HCT116 (cell line): ENCODE measurements at regions not wholly inside any gene's neighbourhood (a gene's known extent, or its start where the extent isn't known, plus 50 kb on each side); places are given as distances from the start of the nearest gene placed in this dataset.

Experiments used
- ATAC-seq: fragments of 200-7000 bp; cut with Tn5 transposase; 2 replicates; pipeline ENCODE4 v1.9.1; 2020; ENCODE audit warnings: mild to moderate bottlenecking, moderate library complexity
- BruUV-seq: library from RNA; stranded (reverse); fragments of 400-500 nt; replicated peaks from 2 replicates; lab custom pipeline; 2021; lab: Mats Ljungman, UMichigan
- CTCF ChIA-PET: fragments of 300-600 bp; sonication (Branson Sonifier 250); formaldehyde crosslinking; loops from one replicate; lab custom pipeline; 2021; ENCODE audit warnings: antibody characterized with exemption; lab: Charles Lee
- POLR2A ChIA-PET: fragments of 300-600, 350-600 bp; sonication (Branson Sonifier 250); formaldehyde crosslinking; loops from one replicate; lab custom pipeline; 2021; ENCODE audit warnings: antibody characterized with exemption; lab: Charles Lee
- RAD21 ChIA-PET, 2 experiments: fragments of 300-600 bp; sonication (Branson Sonifier 250); formaldehyde crosslinking; loops; one replicate each; lab custom pipeline; 2023; ENCODE audit warnings: low total read pairs in 2 of 2; ENCODE audit not compliant: uncharacterized antibody in 2 of 2, unreplicated experiment in 2 of 2, low non-redundant PET in 1 of 2; lab: Charles Lee
- DNase-seq: peaks from one replicate; pipeline ENCODE4 v3.0.0-alpha.2; 2010; ENCODE audit warnings: low read depth, low spot score
- H2AFZ ChIP-seq: fragments of 200-600 bp; shearing (Covaris generic), sonication (generic); 2 replicates; pipeline ENCODE4 v1.6.1; 2017; ENCODE audit warnings: low read depth, mixed run types, mixed read lengths, antibody characterized with exemption, low read length; ENCODE audit not compliant: poor library complexity, severe bottlenecking
- H3K27ac ChIP-seq: 2 replicates; pipeline ENCODE4 v1.5.1; 2012; ENCODE audit warnings: low read depth, low read length
- H3K27me3 ChIP-seq: fragments of 200-600 bp; sonication (generic); 2 replicates; pipeline ENCODE4 v1.6.1; 2016; ENCODE audit warnings: mixed run types, low read length, mixed read lengths; ENCODE audit not compliant: insufficient read depth
- H3K36me3 ChIP-seq, 2 experiments: fragments of 200-500 bp in 1 of 2; fragments of 200-600 bp in 1 of 2; sonication (Bioruptor generic) in 1 of 2; sonication (generic) in 1 of 2; 2 replicates each; pipeline versions ENCODE4 v1.5.1 to v1.6.1; 2014 to 2016; ENCODE audit warnings: low read length in 2 of 2, inconsistent platforms in 1 of 2, mixed read lengths in 1 of 2, mixed run types in 1 of 2; ENCODE audit not compliant: insufficient read depth in 2 of 2, control insufficient read depth in 1 of 2
- H3K4me1 ChIP-seq, 2 experiments: fragments of 200-600 bp in 1 of 2; sonication (generic) in 1 of 2; 2 replicates each; pipeline versions ENCODE4 v1.5.1 to v1.6.1; 2012 to 2017; ENCODE audit warnings: low read length in 2 of 2, inconsistent platforms in 1 of 2, mild to moderate bottlenecking in 1 of 2, mixed read lengths in 1 of 2, mixed run types in 1 of 2, moderate library complexity in 1 of 2; ENCODE audit not compliant: insufficient read depth in 2 of 2, control insufficient read depth in 1 of 2
- H3K4me2 ChIP-seq: fragments of 200-600 bp; sonication (generic); 2 replicates; pipeline ENCODE4 v1.6.1; 2017; ENCODE audit warnings: mixed run types, low read length, mixed read lengths
- H3K4me3 ChIP-seq, 2 experiments: fragments of 200-600 bp in 1 of 2; sonication (generic) in 1 of 2; replicated peaks in 1 of 2; 2 replicates each; pipeline ENCODE4 v1.5.1; 2011 to 2016; ENCODE audit warnings: low read length in 2 of 2, control low read depth in 1 of 2, low read depth in 1 of 2, mild to moderate bottlenecking in 1 of 2, mixed read lengths in 1 of 2, mixed run types in 1 of 2
- H3K79me2 ChIP-seq: fragments of 200-600 bp; sonication (generic); 2 replicates; pipeline ENCODE4 v1.6.1; 2017; ENCODE audit warnings: mild to moderate bottlenecking, mixed run types, low read length, moderate library complexity, mixed read lengths; ENCODE audit not compliant: insufficient read depth
- H3K9ac ChIP-seq: fragments of 200-600 bp; sonication (generic); 2 replicates; pipeline ENCODE4 v1.6.1; 2016; ENCODE audit warnings: low read length, mixed read lengths
- H3K9me2 ChIP-seq: fragments of 200-600 bp; sonication (generic), shearing (Covaris generic); 2 replicates; pipeline ENCODE4 v1.6.1; 2017; ENCODE audit warnings: mixed run types, mild to moderate bottlenecking, moderate library complexity; ENCODE audit not compliant: insufficient read depth
- H3K9me3 ChIP-seq, 2 experiments: fragments of 200-500 bp in 1 of 2; fragments of 200-600 bp in 1 of 2; sonication (Bioruptor generic) in 1 of 2; sonication (generic) in 1 of 2; 2 replicates each; pipeline ENCODE4 v1.6.1; 2014 to 2017; ENCODE audit warnings: low read length in 2 of 2, mixed read lengths in 2 of 2, inconsistent platforms in 1 of 2, low read depth in 1 of 2, mild to moderate bottlenecking in 1 of 2, mixed run types in 1 of 2, moderate library complexity in 1 of 2; ENCODE audit not compliant: control insufficient read depth in 1 of 2, insufficient read depth in 1 of 2
- H4K20me1 ChIP-seq: fragments of 200-600 bp; sonication (generic), shearing (Covaris generic); 2 replicates; pipeline ENCODE4 v1.6.1; 2017; ENCODE audit warnings: mixed run types, mild to moderate bottlenecking, moderate library complexity; ENCODE audit not compliant: insufficient read depth
- EGR1 ChIP-seq: IDR thresholded peaks from 2 replicates; pipeline ENCODE4 v1.6.1; 2012; ENCODE audit warnings: low read depth
- EZH2 ChIP-seq: fragments of 200-600 bp; sonication (generic); IDR thresholded peaks from 2 replicates; pipeline ENCODE4 v1.6.1; 2017; ENCODE audit warnings: antibody characterized with exemption, mixed run types
- POLR2AphosphoS5 ChIP-seq: IDR thresholded peaks from 2 replicates; pipeline ENCODE4 v1.6.1; 2011; ENCODE audit warnings: mild to moderate bottlenecking, low read depth, low read length, moderate library complexity
- RAD21 ChIP-seq: IDR thresholded peaks from 2 replicates; pipeline ENCODE4 v1.6.1; 2012; ENCODE audit warnings: low read depth, mild to moderate bottlenecking
- SIN3A ChIP-seq: IDR thresholded peaks from 2 replicates; pipeline ENCODE4 v1.6.1; 2012; ENCODE audit warnings: low read depth
- SRF ChIP-seq: IDR thresholded peaks from 2 replicates; pipeline ENCODE4 v1.6.1; 2012; ENCODE audit warnings: low read depth
- TCF7L2 ChIP-seq: IDR thresholded peaks from 2 replicates; pipeline ENCODE4 v1.7.0; 2011; ENCODE audit warnings: borderline replicate concordance, inconsistent platforms; ENCODE audit not compliant: insufficient read depth, insufficient read length; ENCODE audit errors: extremely low read depth
- YY1 ChIP-seq: IDR thresholded peaks from 2 replicates; pipeline ENCODE4 v1.6.1; 2011; ENCODE audit warnings: low read length, low read depth, moderate library complexity, mild to moderate bottlenecking; ENCODE audit not compliant: insufficient replicate concordance; ENCODE audit errors: extremely low read depth
- ZFX ChIP-seq: fragments of 450-650 bp; IDR thresholded peaks from 2 replicates; pipeline ENCODE4 v1.6.1; 2017
- ZNF274 ChIP-seq: fragments of 200-500 bp; sonication (Bioruptor generic); IDR thresholded peaks from 2 replicates; pipeline ENCODE4 v1.6.1; 2014; ENCODE audit warnings: mild to moderate bottlenecking, low read depth, low read length, inconsistent platforms
- intact Hi-C: fragments of 100-400 bp; cut with micrococcal nuclease; formaldehyde crosslinking; loops from 2 replicates; pipeline ENCODE4 v1.10.0; 2022
- TF ChIP-seq, protein P1 (sequence below), 3 experiments: fragments of 200-600 bp in 1 of 3; sonication (generic) in 1 of 3; IDR thresholded peaks in 2 of 3; conservative IDR thresholded peaks in 1 of 3; 2 replicates each; pipeline ENCODE4 v1.5.1; 2012 to 2017; ENCODE audit warnings: low read depth in 2 of 3, low read length in 2 of 3, antibody characterized with exemption in 1 of 3, borderline replicate concordance in 1 of 3, control low read depth in 1 of 3, mild to moderate bottlenecking in 1 of 3, mixed read lengths in 1 of 3, mixed run types in 1 of 3, moderate library complexity in 1 of 3; ENCODE audit not compliant: insufficient read depth in 1 of 3
- TF ChIP-seq, protein P2 (sequence below): IDR thresholded peaks from 2 replicates; pipeline ENCODE4 v1.6.1; 2012
- TF ChIP-seq, protein P3 (sequence below): IDR thresholded peaks from 2 replicates; pipeline ENCODE4 v1.6.1; 2012; ENCODE audit warnings: low read depth

DNA sequence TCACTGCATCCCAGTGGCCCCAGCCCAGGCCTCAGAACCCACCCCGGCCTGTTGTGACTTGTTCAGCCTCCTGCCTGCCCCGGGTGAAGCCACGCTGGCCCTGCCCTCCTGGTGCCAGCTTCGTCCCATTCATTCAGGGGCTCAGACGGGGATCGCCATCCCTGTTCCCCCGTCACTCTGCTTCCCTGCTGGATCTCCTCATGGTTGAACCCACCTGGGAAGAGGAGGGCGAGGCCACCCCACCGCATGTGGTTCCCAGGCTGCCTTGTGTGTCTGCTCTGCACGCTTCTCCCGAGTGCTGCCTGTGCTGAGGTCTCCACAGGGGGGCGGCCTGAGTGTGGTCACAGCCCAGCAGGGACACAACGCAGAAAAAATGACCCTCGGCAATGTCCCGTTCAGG lies 108.2 kb upstream of the ACTRT2 start:
- no peaks in the 10 kb centered on the region for H3K9me2 ChIP-seq
- TF ChIP-seq SRF: no peak
- TF ChIP-seq SIN3A: no peak
- TF ChIP-seq, all 23 proteins: peak for 0
- H3K4me2 ChIP-seq: no peak overlapping the region
- no peaks in the 10 kb centered on the region for H3K79me2 ChIP-seq
- no peaks in the 10 kb centered on the region; a peak in 1 of 4 replicates for H3K9me3 ChIP-seq
- ATAC-seq (no peak), DNase-seq (no peak)
- no peak overlapping the region for H2AFZ ChIP-seq
- H3K9ac ChIP-seq: no peak overlapping the region
- ChIA-PET POLR2A (no interaction called here), CTCF (interaction anchor here (1.0 kb wide), 1 partner anchor 9 kb away, joined by 3 read pairs; no protein-coding TSS in a partner anchor), RAD21 (no interaction called here)
- intact Hi-C loops: no loop called here
- no peak overlapping the region for H3K4me3 ChIP-seq
- no peaks in the 10 kb centered on the region for H3K4me1 ChIP-seq
- no peaks in the 10 kb centered on the region for H3K27me3 ChIP-seq
- H3K36me3 ChIP-seq: no peaks in the 10 kb centered on the region
- BruUV-seq: no TSS peak
- H3K27ac ChIP-seq: no peak overlapping the region
- H4K20me1 ChIP-seq: no peaks in the 10 kb centered on the region

DNA sequence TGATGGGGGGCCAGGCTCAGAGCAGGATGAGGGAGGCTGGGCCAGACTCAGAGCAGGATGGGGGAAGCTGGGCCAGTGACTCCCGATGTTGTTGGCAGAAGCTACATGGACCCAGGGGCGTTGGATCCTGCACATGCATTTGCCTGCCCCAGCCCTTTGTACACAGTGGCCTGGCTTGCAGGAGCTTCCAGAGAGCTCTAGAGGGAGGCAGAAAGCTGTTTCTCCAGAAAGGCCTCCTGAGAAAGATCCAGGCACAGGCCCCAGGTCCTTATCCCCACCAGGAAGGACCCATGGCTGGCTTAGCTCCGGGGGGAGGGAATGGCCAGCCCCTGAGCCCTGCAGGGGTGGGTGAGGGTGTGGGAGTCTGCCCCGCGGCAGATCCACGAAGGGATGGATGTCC lies 106.6 kb upstream of the ACTRT2 start:
- ChIA-PET POLR2A (no interaction called here), CTCF (no interaction called here), RAD21 (no interaction called here)
- Histone ChIP-seq H3K27me3 (no peaks in the 10 kb centered on the region), H3K4me1 (no peaks in the 10 kb centered on the region), H2AFZ (no peak overlapping the region), H3K9ac (no peak overlapping the region), H3K4me3 (no peak overlapping the region), H3K36me3 (no peaks in the 10 kb centered on the region), H4K20me1 (no peaks in the 10 kb centered on the region), H3K79me2 (no peaks in the 10 kb centered on the region), H3K4me2 (no peak overlapping the region), H3K9me2 (no peaks in the 10 kb centered on the region), H3K27ac (no peak overlapping the region), H3K9me3 (no peaks in the 10 kb centered on the region; a peak in 1 of 4 replicates)
- no peak for ATAC-seq
- intact Hi-C loops: no loop called here
- DNase-seq: no peak
- BruUV-seq: no TSS peak
- TF ChIP-seq TCF7L2: no peak
- TF ChIP-seq, protein P1, sequence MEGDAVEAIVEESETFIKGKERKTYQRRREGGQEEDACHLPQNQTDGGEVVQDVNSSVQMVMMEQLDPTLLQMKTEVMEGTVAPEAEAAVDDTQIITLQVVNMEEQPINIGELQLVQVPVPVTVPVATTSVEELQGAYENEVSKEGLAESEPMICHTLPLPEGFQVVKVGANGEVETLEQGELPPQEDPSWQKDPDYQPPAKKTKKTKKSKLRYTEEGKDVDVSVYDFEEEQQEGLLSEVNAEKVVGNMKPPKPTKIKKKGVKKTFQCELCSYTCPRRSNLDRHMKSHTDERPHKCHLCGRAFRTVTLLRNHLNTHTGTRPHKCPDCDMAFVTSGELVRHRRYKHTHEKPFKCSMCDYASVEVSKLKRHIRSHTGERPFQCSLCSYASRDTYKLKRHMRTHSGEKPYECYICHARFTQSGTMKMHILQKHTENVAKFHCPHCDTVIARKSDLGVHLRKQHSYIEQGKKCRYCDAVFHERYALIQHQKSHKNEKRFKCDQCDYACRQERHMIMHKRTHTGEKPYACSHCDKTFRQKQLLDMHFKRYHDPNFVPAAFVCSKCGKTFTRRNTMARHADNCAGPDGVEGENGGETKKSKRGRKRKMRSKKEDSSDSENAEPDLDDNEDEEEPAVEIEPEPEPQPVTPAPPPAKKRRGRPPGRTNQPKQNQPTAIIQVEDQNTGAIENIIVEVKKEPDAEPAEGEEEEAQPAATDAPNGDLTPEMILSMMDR (IDR thresholded peaks at IDR 0.05 in 2 of 3, conservative IDR thresholded peaks at IDR 0.05 in 1 of 3; ENCODE audit: borderline replicate concordance in 1 of 3, insufficient read depth in 1 of 3, low read depth in 2 of 3, low read length in 2 of 3): no peak
- TF ChIP-seq, protein P2, sequence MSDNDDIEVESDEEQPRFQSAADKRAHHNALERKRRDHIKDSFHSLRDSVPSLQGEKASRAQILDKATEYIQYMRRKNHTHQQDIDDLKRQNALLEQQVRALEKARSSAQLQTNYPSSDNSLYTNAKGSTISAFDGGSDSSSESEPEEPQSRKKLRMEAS: no peak
- no peak for TF ChIP-seq ZNF274
- TF ChIP-seq EGR1: no peak
- no peak for TF ChIP-seq YY1
- TF ChIP-seq POLR2AphosphoS5: no peak
- TF ChIP-seq EZH2: no peak
- TF ChIP-seq RAD21: no peak
- TF ChIP-seq, protein P3, sequence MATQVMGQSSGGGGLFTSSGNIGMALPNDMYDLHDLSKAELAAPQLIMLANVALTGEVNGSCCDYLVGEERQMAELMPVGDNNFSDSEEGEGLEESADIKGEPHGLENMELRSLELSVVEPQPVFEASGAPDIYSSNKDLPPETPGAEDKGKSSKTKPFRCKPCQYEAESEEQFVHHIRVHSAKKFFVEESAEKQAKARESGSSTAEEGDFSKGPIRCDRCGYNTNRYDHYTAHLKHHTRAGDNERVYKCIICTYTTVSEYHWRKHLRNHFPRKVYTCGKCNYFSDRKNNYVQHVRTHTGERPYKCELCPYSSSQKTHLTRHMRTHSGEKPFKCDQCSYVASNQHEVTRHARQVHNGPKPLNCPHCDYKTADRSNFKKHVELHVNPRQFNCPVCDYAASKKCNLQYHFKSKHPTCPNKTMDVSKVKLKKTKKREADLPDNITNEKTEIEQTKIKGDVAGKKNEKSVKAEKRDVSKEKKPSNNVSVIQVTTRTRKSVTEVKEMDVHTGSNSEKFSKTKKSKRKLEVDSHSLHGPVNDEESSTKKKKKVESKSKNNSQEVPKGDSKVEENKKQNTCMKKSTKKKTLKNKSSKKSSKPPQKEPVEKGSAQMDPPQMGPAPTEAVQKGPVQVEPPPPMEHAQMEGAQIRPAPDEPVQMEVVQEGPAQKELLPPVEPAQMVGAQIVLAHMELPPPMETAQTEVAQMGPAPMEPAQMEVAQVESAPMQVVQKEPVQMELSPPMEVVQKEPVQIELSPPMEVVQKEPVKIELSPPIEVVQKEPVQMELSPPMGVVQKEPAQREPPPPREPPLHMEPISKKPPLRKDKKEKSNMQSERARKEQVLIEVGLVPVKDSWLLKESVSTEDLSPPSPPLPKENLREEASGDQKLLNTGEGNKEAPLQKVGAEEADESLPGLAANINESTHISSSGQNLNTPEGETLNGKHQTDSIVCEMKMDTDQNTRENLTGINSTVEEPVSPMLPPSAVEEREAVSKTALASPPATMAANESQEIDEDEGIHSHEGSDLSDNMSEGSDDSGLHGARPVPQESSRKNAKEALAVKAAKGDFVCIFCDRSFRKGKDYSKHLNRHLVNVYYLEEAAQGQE: no peak
- no peak for TF ChIP-seq ZFX
